ENCODE measurements at regions not wholly inside any gene's neighbourhood (a gene's known extent, or its start where the extent isn't known, plus 50 kb on each side); places are given as distances from the start of the nearest gene placed in this dataset.

DNA sequence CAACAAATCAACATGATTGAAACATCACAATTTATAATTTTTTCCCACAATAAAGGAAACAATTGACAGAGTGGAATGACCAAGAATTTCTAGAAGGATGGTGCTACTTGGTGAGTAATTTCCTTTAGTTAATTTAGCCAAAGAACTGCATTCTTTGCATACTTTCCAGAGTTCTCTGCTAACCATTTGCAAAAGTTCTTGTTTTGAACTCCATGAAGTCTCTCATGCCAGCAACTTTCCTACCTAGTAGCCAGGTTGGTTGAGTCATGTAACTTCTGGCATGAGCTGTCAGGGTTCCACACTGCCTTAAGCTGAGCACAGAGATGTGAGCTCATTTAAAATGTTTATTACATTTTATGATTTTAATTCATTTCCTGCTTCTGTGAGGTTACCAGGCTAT is 539.6 kb downstream of the PID1 start:
- no peak for TF ChIP-seq CTCF (IDR thresholded peaks at IDR 0.05; ENCODE audit: low read depth, low read length)
- in situ Hi-C loops (cut with HindIII; ENCODE audit: low sequenced_read_pairs): no loop called here
- H3K4me3 ChIP-seq (ENCODE audit: low read depth, low read length): no peak overlapping the region
- DNase-seq (ENCODE audit: low read depth, low spot score): peak; percentile 87

GRCh38 chr2:228728961-228729360 is 542.1 kb downstream of the PID1 start:
- H3K4me3 ChIP-seq (ENCODE audit: low read depth, low read length): no peak overlapping the region
- TF ChIP-seq CTCF (IDR thresholded peaks at IDR 0.05; ENCODE audit: low read depth, low read length): no peak
- DNase-seq (ENCODE audit: low read depth, low spot score): peak; percentile 22
- in situ Hi-C loops (cut with HindIII; ENCODE audit: low sequenced_read_pairs): no loop called here

GRCh38 chr2:228725031-228725430 is 543.5 kb upstream of the SPHKAP start:
- DNase-seq (ENCODE audit: low read depth, low spot score): no peak
- TF ChIP-seq CTCF (IDR thresholded peaks at IDR 0.05; ENCODE audit: low read depth, low read length): no peak
- H3K4me3 ChIP-seq (ENCODE audit: low read depth, low read length): no peak overlapping the region
- in situ Hi-C loops (cut with HindIII; ENCODE audit: low sequenced_read_pairs): no loop called here

DNA sequence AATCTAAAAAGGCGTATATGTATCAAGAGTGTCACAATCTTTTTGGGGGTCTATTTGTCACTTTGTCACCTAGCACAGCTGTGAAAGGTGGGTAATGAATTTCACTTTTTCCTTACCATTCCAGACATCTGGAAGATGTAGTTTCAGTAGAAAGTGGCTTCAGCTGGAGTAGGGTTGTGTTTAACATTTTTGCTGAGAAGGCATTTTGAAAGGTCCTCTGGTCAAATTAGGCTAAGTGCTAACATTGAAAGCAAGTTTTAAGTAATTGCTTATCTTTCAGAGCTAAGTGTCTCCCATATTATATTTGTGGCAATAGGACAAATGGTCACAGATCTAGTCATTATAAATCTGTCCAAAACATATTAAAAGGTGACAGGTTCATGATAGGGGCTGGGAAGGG is 542.1 kb upstream of the SPHKAP start:
- no peak overlapping the region for H3K4me3 ChIP-seq (ENCODE audit: low read depth, low read length)
- TF ChIP-seq CTCF (IDR thresholded peaks at IDR 0.05; ENCODE audit: low read depth, low read length): no peak
- in situ Hi-C loops (cut with HindIII; ENCODE audit: low sequenced_read_pairs): no loop called here
- DNase-seq (ENCODE audit: low read depth, low spot score): no peak

GRCh38 chr2:228722311-228722710 is 540.8 kb upstream of the SPHKAP start:
- no peak for DNase-seq (ENCODE audit: low read depth, low spot score)

DNA sequence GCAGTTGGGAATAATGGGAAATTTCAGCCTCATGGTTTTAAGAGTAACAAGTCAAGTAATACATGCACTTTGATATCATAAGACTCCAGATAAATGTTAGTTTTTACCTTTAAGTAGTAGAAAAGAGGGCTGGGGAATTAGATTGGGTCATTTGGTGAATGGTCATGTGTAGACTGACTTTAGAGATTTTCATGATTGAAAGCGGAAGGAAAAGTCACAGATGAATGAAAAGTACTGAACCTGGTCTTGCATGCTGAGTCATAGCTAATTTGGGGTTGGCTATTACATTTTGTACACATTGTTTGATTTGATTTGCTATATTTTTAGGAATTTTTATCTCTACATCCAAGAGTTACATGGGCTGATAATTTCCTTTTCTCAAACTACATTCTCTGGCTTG is 539.4 kb upstream of the SPHKAP start:
- in situ Hi-C loops (cut with HindIII; ENCODE audit: low sequenced_read_pairs): no loop called here
- no peak for TF ChIP-seq CTCF (IDR thresholded peaks at IDR 0.05; ENCODE audit: low read depth, low read length)
- H3K4me3 ChIP-seq (ENCODE audit: low read depth, low read length): no peak overlapping the region
- DNase-seq (ENCODE audit: low read depth, low spot score): no peak

More at GRCh38 chr2:228722311-228722710, 540.8 kb upstream of the SPHKAP start:
- no peak for TF ChIP-seq CTCF (IDR thresholded peaks at IDR 0.05; ENCODE audit: low read depth, low read length)
- H3K4me3 ChIP-seq (ENCODE audit: low read depth, low read length): no peak overlapping the region
- in situ Hi-C loops (cut with HindIII; ENCODE audit: low sequenced_read_pairs): no loop called here

DNA sequence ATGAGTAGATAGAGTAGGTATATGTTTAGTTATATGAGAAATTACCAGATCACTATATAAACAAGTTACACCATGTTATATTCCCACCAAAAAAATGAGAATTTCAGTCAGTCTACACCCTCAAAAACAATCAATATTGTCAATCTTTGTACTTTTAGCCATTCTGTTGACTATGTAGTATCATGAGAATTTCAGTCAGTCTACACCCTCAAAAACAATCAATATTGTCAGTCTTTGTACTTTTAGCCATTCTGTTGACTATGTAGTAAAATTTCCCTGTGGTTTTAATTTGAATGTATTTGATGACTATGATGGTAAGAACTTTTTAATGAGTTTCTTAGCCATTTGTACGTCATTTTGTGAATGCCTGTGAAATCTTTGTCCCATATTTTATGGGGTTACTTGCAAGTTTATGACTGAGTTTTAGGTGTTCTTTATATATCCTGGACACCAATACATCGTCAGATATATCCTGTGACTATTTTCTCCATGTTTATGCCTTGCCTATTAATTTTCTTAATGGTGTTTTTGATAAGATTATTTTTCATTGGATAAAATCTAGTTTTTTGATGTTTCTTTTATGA is 528.4 kb upstream of the SPHKAP start:
- no peak for DNase-seq (ENCODE audit: low read depth, low spot score)
- H3K4me3 ChIP-seq (ENCODE audit: low read depth, low read length): no peak overlapping the region
- in situ Hi-C loops (cut with HindIII; ENCODE audit: low sequenced_read_pairs): no loop called here
- no peak for TF ChIP-seq CTCF (IDR thresholded peaks at IDR 0.05; ENCODE audit: low read depth, low read length)
